ENCODE measurements at regions not wholly inside any gene's neighbourhood (a gene's known extent, or its start where the extent isn't known, plus 50 kb on each side); places are given as distances from the start of the nearest gene placed in this dataset.

GRCh38 chr5:60458666-60459065 is 241.3 kb downstream of the DEPDC1B start (continued):
- no peak for TF ChIP-seq SKI (IDR thresholded peaks at IDR 0.05; ENCODE audit: partially characterized antibody)
- no peak for TF ChIP-seq HNRNPL (IDR thresholded peaks at IDR 0.05; ENCODE audit: low read depth, low read length)
- TF ChIP-seq PCBP2 (optimal IDR thresholded peaks at IDR 0.05; ENCODE audit: low read depth, low read length, poor library complexity, severe bottlenecking) = no peak
- no peak for TF ChIP-seq FUBP1 (CRISPR knock-in tag; IDR thresholded peaks at IDR 0.05; ENCODE audit: borderline replicate concordance)
- no peak for TF ChIP-seq ZBTB42 (CRISPR knock-in tag; IDR thresholded peaks at IDR 0.05)
- no peak for TF ChIP-seq ZMAT5 (CRISPR knock-in tag; IDR thresholded peaks at IDR 0.05; ENCODE audit: borderline replicate concordance, low read depth)
- no peak for TF ChIP-seq TBX3 (IDR thresholded peaks at IDR 0.05; ENCODE audit: borderline replicate concordance)
- TF ChIP-seq, protein P1, sequence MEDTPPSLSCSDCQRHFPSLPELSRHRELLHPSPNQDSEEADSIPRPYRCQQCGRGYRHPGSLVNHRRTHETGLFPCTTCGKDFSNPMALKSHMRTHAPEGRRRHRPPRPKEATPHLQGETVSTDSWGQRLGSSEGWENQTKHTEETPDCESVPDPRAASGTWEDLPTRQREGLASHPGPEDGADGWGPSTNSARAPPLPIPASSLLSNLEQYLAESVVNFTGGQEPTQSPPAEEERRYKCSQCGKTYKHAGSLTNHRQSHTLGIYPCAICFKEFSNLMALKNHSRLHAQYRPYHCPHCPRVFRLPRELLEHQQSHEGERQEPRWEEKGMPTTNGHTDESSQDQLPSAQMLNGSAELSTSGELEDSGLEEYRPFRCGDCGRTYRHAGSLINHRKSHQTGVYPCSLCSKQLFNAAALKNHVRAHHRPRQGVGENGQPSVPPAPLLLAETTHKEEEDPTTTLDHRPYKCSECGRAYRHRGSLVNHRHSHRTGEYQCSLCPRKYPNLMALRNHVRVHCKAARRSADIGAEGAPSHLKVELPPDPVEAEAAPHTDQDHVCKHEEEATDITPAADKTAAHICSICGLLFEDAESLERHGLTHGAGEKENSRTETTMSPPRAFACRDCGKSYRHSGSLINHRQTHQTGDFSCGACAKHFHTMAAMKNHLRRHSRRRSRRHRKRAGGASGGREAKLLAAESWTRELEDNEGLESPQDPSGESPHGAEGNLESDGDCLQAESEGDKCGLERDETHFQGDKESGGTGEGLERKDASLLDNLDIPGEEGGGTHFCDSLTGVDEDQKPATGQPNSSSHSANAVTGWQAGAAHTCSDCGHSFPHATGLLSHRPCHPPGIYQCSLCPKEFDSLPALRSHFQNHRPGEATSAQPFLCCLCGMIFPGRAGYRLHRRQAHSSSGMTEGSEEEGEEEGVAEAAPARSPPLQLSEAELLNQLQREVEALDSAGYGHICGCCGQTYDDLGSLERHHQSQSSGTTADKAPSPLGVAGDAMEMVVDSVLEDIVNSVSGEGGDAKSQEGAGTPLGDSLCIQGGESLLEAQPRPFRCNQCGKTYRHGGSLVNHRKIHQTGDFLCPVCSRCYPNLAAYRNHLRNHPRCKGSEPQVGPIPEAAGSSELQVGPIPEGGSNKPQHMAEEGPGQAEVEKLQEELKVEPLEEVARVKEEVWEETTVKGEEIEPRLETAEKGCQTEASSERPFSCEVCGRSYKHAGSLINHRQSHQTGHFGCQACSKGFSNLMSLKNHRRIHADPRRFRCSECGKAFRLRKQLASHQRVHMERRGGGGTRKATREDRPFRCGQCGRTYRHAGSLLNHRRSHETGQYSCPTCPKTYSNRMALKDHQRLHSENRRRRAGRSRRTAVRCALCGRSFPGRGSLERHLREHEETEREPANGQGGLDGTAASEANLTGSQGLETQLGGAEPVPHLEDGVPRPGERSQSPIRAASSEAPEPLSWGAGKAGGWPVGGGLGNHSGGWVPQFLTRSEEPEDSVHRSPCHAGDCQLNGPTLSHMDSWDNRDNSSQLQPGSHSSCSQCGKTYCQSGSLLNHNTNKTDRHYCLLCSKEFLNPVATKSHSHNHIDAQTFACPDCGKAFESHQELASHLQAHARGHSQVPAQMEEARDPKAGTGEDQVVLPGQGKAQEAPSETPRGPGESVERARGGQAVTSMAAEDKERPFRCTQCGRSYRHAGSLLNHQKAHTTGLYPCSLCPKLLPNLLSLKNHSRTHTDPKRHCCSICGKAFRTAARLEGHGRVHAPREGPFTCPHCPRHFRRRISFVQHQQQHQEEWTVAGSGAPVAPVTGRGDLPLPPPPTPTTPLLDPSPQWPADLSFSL (CRISPR knock-in tag; IDR thresholded peaks at IDR 0.05) = no peak
- TF ChIP-seq BRD4 (CRISPR knock-in tag; IDR thresholded peaks at IDR 0.05) = no peak
- TF ChIP-seq, protein P2, sequence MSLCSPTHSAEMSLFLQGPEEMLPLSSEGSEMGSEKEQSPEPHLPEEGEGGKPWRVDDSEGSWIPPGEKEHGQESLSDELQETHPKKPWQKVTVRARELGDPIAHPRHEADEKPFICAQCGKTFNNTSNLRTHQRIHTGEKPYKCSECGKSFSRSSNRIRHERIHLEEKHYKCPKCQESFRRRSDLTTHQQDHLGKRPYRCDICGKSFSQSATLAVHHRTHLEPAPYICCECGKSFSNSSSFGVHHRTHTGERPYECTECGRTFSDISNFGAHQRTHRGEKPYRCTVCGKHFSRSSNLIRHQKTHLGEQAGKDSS (CRISPR knock-in tag; IDR thresholded peaks at IDR 0.05; ENCODE audit: borderline replicate concordance, low read depth) = no peak
- TF ChIP-seq SPEN (CRISPR knock-in tag; IDR thresholded peaks at IDR 0.05; ENCODE audit: low read depth) = no peak
- no peak for TF ChIP-seq PHF8 (CRISPR knock-in tag; IDR thresholded peaks at IDR 0.05)
